Prostate gland (tissue), 2 donors: ENCODE measurements at regions not wholly inside any gene's neighbourhood (a gene's known extent, or its start where the extent isn't known, plus 50 kb on each side); places are given as distances from the start of the nearest gene placed in this dataset.

Source experiments
- POLR2A ChIP-seq: fragments of 450-650 bp; IDR thresholded peaks from one replicate; pipeline ENCODE4 v1.6.1; 2016; ENCODE audit warnings: antibody characterized with exemption, mild to moderate bottlenecking
- TF ChIP-seq, protein P1 (sequence below), 4 experiments: fragments of 200-600 bp in 2 of 4; fragments of 450-650 bp in 2 of 4; sonication (generic) in 2 of 4; IDR thresholded peaks; 1 replicate in 3 of 4; 2 replicates in 1 of 4; pipeline ENCODE4 v1.5.1; 2016 to 2019; ENCODE audit warnings: antibody characterized with exemption in 4 of 4, mild to moderate bottlenecking in 2 of 4, moderate library complexity in 2 of 4

DNA sequence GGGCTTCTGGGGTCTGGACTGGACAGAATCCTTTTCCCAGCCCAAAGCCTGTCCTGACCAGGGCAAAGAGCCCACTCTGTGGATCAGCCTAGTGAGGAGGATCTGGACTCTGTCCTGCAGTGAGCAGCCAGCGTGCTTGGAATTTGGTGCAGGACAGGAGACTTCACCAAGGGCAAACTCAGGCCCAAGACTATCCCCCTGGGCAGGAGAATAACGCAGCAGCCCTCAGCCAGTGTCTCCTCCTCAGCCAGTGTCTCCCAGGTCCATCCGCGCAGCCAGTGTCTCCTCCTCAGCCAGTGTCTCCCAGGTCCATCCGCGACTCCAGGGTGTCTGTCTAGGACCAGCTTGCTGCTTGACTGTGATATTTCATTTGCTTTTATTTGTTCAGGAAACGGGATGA, 1334.0 kb downstream of the TBC1D22A start:
- TF ChIP-seq POLR2A = no peak
- TF ChIP-seq, protein P1, sequence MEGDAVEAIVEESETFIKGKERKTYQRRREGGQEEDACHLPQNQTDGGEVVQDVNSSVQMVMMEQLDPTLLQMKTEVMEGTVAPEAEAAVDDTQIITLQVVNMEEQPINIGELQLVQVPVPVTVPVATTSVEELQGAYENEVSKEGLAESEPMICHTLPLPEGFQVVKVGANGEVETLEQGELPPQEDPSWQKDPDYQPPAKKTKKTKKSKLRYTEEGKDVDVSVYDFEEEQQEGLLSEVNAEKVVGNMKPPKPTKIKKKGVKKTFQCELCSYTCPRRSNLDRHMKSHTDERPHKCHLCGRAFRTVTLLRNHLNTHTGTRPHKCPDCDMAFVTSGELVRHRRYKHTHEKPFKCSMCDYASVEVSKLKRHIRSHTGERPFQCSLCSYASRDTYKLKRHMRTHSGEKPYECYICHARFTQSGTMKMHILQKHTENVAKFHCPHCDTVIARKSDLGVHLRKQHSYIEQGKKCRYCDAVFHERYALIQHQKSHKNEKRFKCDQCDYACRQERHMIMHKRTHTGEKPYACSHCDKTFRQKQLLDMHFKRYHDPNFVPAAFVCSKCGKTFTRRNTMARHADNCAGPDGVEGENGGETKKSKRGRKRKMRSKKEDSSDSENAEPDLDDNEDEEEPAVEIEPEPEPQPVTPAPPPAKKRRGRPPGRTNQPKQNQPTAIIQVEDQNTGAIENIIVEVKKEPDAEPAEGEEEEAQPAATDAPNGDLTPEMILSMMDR (IDR thresholded peaks at IDR 0.05) = no peak
